Stimulated activated CD8-positive, alpha-beta memory T cell treated with anti-CD3 and anti-CD28 coated beads, Interleukin-4, amount 100 ng/mL, for 4 hours (primary cell): ENCODE measurements at regions not wholly inside any gene's neighbourhood (a gene's known extent, or its start where the extent isn't known, plus 50 kb on each side); places are given as distances from the start of the nearest gene placed in this dataset.
"Not testable (repeated sequence)": the region's sequence is repeated elsewhere in the genome, so short reads cannot be mapped to it uniquely, and the experiment has no call there.

Experiments
- DNase-seq, 2 donors: peaks; one replicate each; pipeline ENCODE4 v3.0.0-alpha.2; 2020; ENCODE audit warnings: low read depth in 2 of 2, low spot score in 1 of 2

DNA sequence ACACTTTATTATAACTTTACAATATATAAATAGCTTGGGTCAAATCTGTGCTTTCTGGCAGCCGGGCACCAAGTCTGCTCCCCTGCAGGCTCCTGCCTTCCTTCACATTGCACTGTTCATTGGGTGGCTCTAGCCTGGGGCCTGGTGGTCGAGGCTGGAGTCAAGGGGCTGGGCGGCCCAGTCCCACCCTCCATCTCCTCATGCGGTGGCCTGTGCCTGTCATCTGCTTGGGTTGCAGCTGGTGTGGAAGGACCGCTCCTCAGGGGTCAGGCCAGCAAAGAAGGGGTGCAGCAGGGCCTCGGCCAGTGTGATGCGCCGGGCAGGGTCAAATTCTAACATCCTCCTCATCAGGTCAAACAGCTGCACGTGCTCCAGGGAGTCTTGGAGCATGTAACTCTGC, 106.7 kb upstream of the SLC24A2 start:
- not testable (repeated sequence) for DNase-seq

DNA sequence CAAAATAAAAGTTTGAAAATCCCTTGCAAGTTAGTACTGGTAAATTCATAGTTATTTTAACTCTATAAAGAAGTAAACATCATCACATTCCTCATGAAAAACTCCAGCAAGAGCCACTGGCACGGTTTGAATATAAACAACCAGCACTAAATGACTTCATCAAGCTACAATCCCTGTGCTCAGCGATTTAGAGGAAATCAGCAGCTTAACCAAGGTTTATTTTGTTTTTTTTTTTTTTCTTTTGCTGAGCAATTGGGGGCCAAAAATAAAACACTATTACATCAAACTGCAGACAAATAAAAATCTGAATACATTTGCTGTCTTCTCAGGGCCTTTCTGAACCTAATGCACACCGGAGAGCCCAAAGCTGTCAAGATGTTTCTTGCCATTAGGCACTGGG, 106.2 kb upstream of the SLC24A2 start:
- no peak for DNase-seq

DNA sequence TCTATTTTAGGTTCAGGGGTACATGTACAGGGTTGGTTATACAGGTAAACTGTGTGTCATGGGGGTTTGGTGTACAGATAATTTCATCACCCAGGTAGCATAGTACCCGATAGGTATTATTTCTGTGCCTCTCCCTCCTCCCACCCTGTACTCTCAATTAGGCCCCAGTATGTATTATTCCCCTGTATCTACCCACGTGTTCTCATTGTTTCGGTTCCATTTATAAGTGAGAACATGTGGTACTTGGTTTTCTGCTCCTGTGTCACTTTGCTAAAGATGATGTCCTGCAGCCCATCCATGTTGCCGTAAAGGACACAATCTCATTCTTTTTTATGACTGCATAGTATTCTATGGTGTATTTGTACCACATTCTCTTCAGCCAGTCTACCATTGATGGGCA, 96.8 kb upstream of the SLC24A2 start:
- DNase-seq: no peak

GRCh38 chr9:19879062-19879461, 90.2 kb upstream of the SLC24A2 start:
- DNase-seq: no peak

GRCh38 chr9:19876569-19877316, 87.9 kb upstream of the SLC24A2 start:
- DNase-seq: no peak

- no peak for DNase-seq
Measured at GRCh38 chr9:19875291-19875920, 86.6 kb upstream of the SLC24A2 start.

DNA sequence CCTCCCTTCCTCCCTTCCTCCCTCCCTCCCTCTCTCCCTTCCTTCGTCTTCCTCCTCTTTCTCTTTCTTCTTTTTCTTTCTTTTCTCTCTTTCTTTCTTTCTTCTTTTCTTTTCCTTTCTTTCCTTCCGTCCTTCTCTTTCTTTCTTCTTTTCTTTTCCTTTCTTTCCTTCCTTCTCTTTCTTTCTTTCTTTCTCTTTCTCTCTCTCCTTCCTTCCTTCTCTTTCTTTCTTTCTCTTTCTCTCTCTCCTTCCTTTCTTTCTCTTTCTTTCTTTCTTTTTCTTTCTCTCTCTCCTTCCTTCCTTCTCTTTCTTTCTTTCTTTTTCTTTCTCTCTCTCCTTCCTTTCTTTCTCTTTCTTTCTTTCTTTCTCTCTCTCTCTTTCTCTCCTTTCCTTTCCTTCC, 84.4 kb upstream of the SLC24A2 start:
- not testable (repeated sequence) for DNase-seq

- DNase-seq: no peak
Measured at GRCh38 chr9:19870988-19871387, 82.2 kb upstream of the SLC24A2 start.

- no peak for DNase-seq
Measured at GRCh38 chr9:19840953-19841352, 52.1 kb upstream of the SLC24A2 start.
